ENCODE measurements at regions not wholly inside any gene's neighbourhood (a gene's known extent, or its start where the extent isn't known, plus 50 kb on each side); places are given as distances from the start of the nearest gene placed in this dataset.

- TF ChIP-seq CTCF (IDR thresholded peaks at IDR 0.05; ENCODE audit: low read depth, low read length) (no peak), EZH2phosphoT487 (IDR thresholded peaks at IDR 0.05; ENCODE audit: low read depth) (no peak)
- H3K9ac ChIP-seq (ENCODE audit: low read length) = no peak overlapping the region
- no peaks in the 10 kb centered on the region for H3K27me3 ChIP-seq (ENCODE audit: low read depth, low read length)
- H3K9me3 ChIP-seq (ENCODE audit: insufficient read depth, low read length) = no peaks in the 10 kb centered on the region
- no peak overlapping the region for H3K4me2 ChIP-seq (ENCODE audit: low read length)
- peak overlapping the region; percentile 11; the same call in 1 of the 2 replicates for H2AFZ ChIP-seq (ENCODE audit: low read depth, low read length)
- H3K4me3 ChIP-seq (ENCODE audit: low read length) = no peak overlapping the region
- no peaks in the 10 kb centered on the region for H4K20me1 ChIP-seq (ENCODE audit: insufficient read depth, low read length)
- H3K27ac ChIP-seq (ENCODE audit: low read length) = no peak overlapping the region
- no peaks in the 10 kb centered on the region for H3K79me2 ChIP-seq (ENCODE audit: low read length)
- no peaks in the 10 kb centered on the region for H3K36me3 ChIP-seq (replicated peaks; ENCODE audit: low read depth, low read length)
- peaks cover 9% of the 10 kb centered on the region for H3K4me1 ChIP-seq (ENCODE audit: low read length)
Measured at GRCh38 chr4:77354550-77354949, 197.5 kb downstream of the CCNG2 start.

GRCh38 chr4:77355731-77356130 lies 198.7 kb downstream of the CCNG2 start:
- Histone ChIP-seq H3K27me3 (ENCODE audit: low read depth, low read length) (no peaks in the 10 kb centered on the region), H3K4me1 (ENCODE audit: low read length) (peaks cover 9% of the 10 kb centered on the region), H2AFZ (ENCODE audit: low read depth, low read length) (no peak overlapping the region), H4K20me1 (ENCODE audit: insufficient read depth, low read length) (no peaks in the 10 kb centered on the region), H3K27ac (ENCODE audit: low read length) (no peak overlapping the region), H3K9me3 (ENCODE audit: insufficient read depth, low read length) (no peaks in the 10 kb centered on the region), H3K4me2 (ENCODE audit: low read length) (no peak overlapping the region), H3K4me3 (ENCODE audit: low read length) (no peak overlapping the region), H3K9ac (ENCODE audit: low read length) (no peak overlapping the region), H3K79me2 (ENCODE audit: low read length) (no peaks in the 10 kb centered on the region), H3K36me3 (replicated peaks; ENCODE audit: low read depth, low read length) (no peaks in the 10 kb centered on the region)
- TF ChIP-seq CTCF (IDR thresholded peaks at IDR 0.05; ENCODE audit: low read depth, low read length) (no peak), EZH2phosphoT487 (IDR thresholded peaks at IDR 0.05; ENCODE audit: low read depth) (no peak)

GRCh38 chr4:77358315-77358928 lies 201.4 kb downstream of the CCNG2 start:
- no peak overlapping the region for H3K9ac ChIP-seq (ENCODE audit: low read length)
- H3K4me1 ChIP-seq (ENCODE audit: low read length) = peaks cover 9% of the 10 kb centered on the region
- H3K4me3 ChIP-seq (ENCODE audit: low read length) = no peak overlapping the region
- TF ChIP-seq CTCF (IDR thresholded peaks at IDR 0.05; ENCODE audit: low read depth, low read length) = peak; percentile 82
- TF ChIP-seq EZH2phosphoT487 (IDR thresholded peaks at IDR 0.05; ENCODE audit: low read depth) = no peak
- H3K79me2 ChIP-seq (ENCODE audit: low read length) = no peaks in the 10 kb centered on the region
- no peaks in the 10 kb centered on the region for H3K36me3 ChIP-seq (replicated peaks; ENCODE audit: low read depth, low read length)
- no peak overlapping the region for H3K4me2 ChIP-seq (ENCODE audit: low read length)
- no peak overlapping the region for H2AFZ ChIP-seq (ENCODE audit: low read depth, low read length)
- no peak overlapping the region for H3K27ac ChIP-seq (ENCODE audit: low read length)
- H4K20me1 ChIP-seq (ENCODE audit: insufficient read depth, low read length) = no peaks in the 10 kb centered on the region
- no peaks in the 10 kb centered on the region for H3K9me3 ChIP-seq (ENCODE audit: insufficient read depth, low read length)
- H3K27me3 ChIP-seq (ENCODE audit: low read depth, low read length) = 0 out of 2 replicates have a peak, but pooled peaks cover 5% of the 10 kb centered on the region

GRCh38 chr4:77360451-77360850 lies 203.4 kb downstream of the CCNG2 start:
- Histone ChIP-seq H3K27me3 (ENCODE audit: low read depth, low read length) (0 out of 2 replicates have a peak, but pooled peaks cover 5% of the 10 kb centered on the region), H3K9ac (ENCODE audit: low read length) (no peak overlapping the region), H3K27ac (ENCODE audit: low read length) (no peak overlapping the region), H2AFZ (ENCODE audit: low read depth, low read length) (no peak overlapping the region), H4K20me1 (ENCODE audit: insufficient read depth, low read length) (no peaks in the 10 kb centered on the region), H3K9me3 (ENCODE audit: insufficient read depth, low read length) (no peaks in the 10 kb centered on the region), H3K36me3 (replicated peaks; ENCODE audit: low read depth, low read length) (no peaks in the 10 kb centered on the region), H3K79me2 (ENCODE audit: low read length) (no peaks in the 10 kb centered on the region), H3K4me2 (ENCODE audit: low read length) (no peak overlapping the region), H3K4me1 (ENCODE audit: low read length) (no peaks in the 10 kb centered on the region), H3K4me3 (ENCODE audit: low read length) (no peak overlapping the region)
- TF ChIP-seq EZH2phosphoT487 (IDR thresholded peaks at IDR 0.05; ENCODE audit: low read depth) = no peak
